A549 (cell line): ENCODE measurements at regions not wholly inside any gene's neighbourhood (a gene's known extent, or its start where the extent isn't known, plus 50 kb on each side); places are given as distances from the start of the nearest gene placed in this dataset.

ENCODE experiments used
- ATAC-seq, 2 experiments: fragments of 200-7000 bp in 1 of 2; fragments of >200 bp in 1 of 2; cut with Nextera tagmentation in 1 of 2; cut with Tn5 transposase in 1 of 2; 3 replicates each; pipeline versions ENCODE4 v1.8.0 to v1.9.1; 2018 to 2020; ENCODE audit warnings: mild to moderate bottlenecking in 1 of 2, moderate library complexity in 1 of 2
- CTCF ChIA-PET: fragments of 300-600 bp; sonication (Branson Sonifier 250); formaldehyde crosslinking; extraction: SDS; loops from one replicate; lab custom pipeline; 2021; ENCODE audit warnings: antibody characterized with exemption, inconsistent platforms; lab: Yijun Ruan, JAX
- POLR2A ChIA-PET: fragments of 350-600 bp; formaldehyde crosslinking; extraction: SDS; loops from one replicate; lab custom pipeline; 2021; ENCODE audit warnings: antibody characterized with exemption, inconsistent platforms; lab: Yijun Ruan, JAX
- DNase-seq, 2 experiments: peaks; one replicate each; pipeline versions ENCODE4 v3.0.0 to v3.0.0-alpha.2; 2011 to 2016; ENCODE audit warnings: low read depth in 1 of 2, low spot score in 1 of 2
- FAIRE-seq: peaks from 2 replicates; lab custom pipeline; 2011; peaks lifted over from hg19 to GRCh38; lab: Jason Lieb, UNC
- H3K27ac ChIP-seq, 2 experiments: fragments of >200 bp; sonication (Bioruptor Twin); formaldehyde crosslinking; 3 replicates each; pipeline ENCODE4 v1.5.1; 2016 to 2017
- H3K4me1 ChIP-seq: fragments of >200 bp; sonication (Bioruptor Twin); formaldehyde crosslinking; 3 replicates; pipeline ENCODE4 v1.6.1; 2016
- H3K4me2 ChIP-seq: fragments of >200 bp; sonication (Bioruptor Twin); formaldehyde crosslinking; 3 replicates; pipeline ENCODE4 v1.6.1; 2016
- H3K4me3 ChIP-seq: fragments of >200 bp; sonication (Bioruptor Twin); formaldehyde crosslinking; 3 replicates; pipeline ENCODE4 v1.5.1; 2016
- H3K9me3 ChIP-seq: fragments of >200 bp; sonication (Bioruptor Twin); formaldehyde crosslinking; 3 replicates; pipeline ENCODE4 v1.6.1; 2016
- BHLHE40 ChIP-seq: IDR thresholded peaks from 2 replicates; pipeline ENCODE4 v1.6.1; 2012; ENCODE audit warnings: low read depth, low read length, inconsistent platforms
- CBX2 ChIP-seq: fragments of 200-600 bp; sonication (generic); IDR thresholded peaks from 2 replicates; pipeline ENCODE4 v1.6.1; 2016; ENCODE audit warnings: low read depth, mild to moderate bottlenecking, borderline replicate concordance
- CBX8 ChIP-seq: fragments of 200-600 bp; sonication (generic); IDR thresholded peaks from 2 replicates; pipeline ENCODE4 v1.6.1; 2016
- CEBPB ChIP-seq, 2 experiments: fragments of >200 bp in 1 of 2; sonication (Bioruptor Twin) in 1 of 2; formaldehyde crosslinking in 1 of 2; IDR thresholded peaks; 2 replicates each; pipeline ENCODE4 v1.6.1; 2012 to 2016
- CHD2 ChIP-seq: fragments of 150-350 bp; IDR thresholded peaks from 2 replicates; pipeline ENCODE4 v1.6.1; 2014; ENCODE audit warnings: low read length; ENCODE audit not compliant: partially characterized antibody
- EHMT2 ChIP-seq: fragments of 200-600 bp; sonication (generic); IDR thresholded peaks from 2 replicates; pipeline ENCODE4 v1.6.1; 2016; ENCODE audit warnings: antibody characterized with exemption, low read depth, mild to moderate bottlenecking, moderate library complexity
- HDAC2 ChIP-seq: fragments of 200-600 bp; sonication (generic); IDR thresholded peaks from 2 replicates; pipeline ENCODE4 v1.6.1; 2016
- HEYL ChIP-seq: fragments of 250-450 bp; sonication (Bioruptor Pico); IDR thresholded peaks from 2 replicates; pipeline ENCODE4 v1.8.0; 2021; ENCODE audit warnings: mild to moderate bottlenecking, moderate library complexity
- HOXA7 ChIP-seq: fragments of 250-450 bp; sonication (Bioruptor Pico); IDR thresholded peaks from 2 replicates; pipeline ENCODE4 v1.5.0; 2020; ENCODE audit warnings: mild to moderate bottlenecking, moderate library complexity
- HOXB13 ChIP-seq: fragments of 250-450 bp; sonication (Bioruptor Pico); IDR thresholded peaks from 2 replicates; pipeline ENCODE4 v1.5.0; 2020; ENCODE audit warnings: low read depth, mild to moderate bottlenecking, moderate library complexity
- HOXB5 ChIP-seq: fragments of 250-450 bp; sonication (Bioruptor Pico); IDR thresholded peaks from 2 replicates; pipeline ENCODE4 v1.5.0; 2020; ENCODE audit warnings: mild to moderate bottlenecking, moderate library complexity
- KDM1A ChIP-seq: fragments of 200-600 bp; sonication (generic); IDR thresholded peaks from 2 replicates; pipeline ENCODE4 v1.6.1; 2016; ENCODE audit warnings: low read depth, mild to moderate bottlenecking
- NPAS2 ChIP-seq: fragments of 250-450 bp; sonication (Bioruptor Pico); IDR thresholded peaks from 2 replicates; pipeline ENCODE4 v1.8.0; 2022; ENCODE audit warnings: mild to moderate bottlenecking, moderate library complexity, borderline replicate concordance
- POLR2A ChIP-seq: IDR thresholded peaks from 2 replicates; pipeline ENCODE4 v1.6.1; 2012; ENCODE audit warnings: mild to moderate bottlenecking, low read length
- RAD21 ChIP-seq, 2 experiments: fragments of >200 bp in 1 of 2; sonication (Bioruptor Twin) in 1 of 2; formaldehyde crosslinking in 1 of 2; IDR thresholded peaks in 1 of 2; conservative IDR thresholded peaks in 1 of 2; 2 replicates in 1 of 2; 3 replicates in 1 of 2; pipeline ENCODE4 v1.6.1; 2012 to 2018; ENCODE audit warnings: inconsistent platforms in 1 of 2
- RNF2 ChIP-seq: fragments of 200-600 bp; sonication (generic); IDR thresholded peaks from 2 replicates; pipeline ENCODE4 v1.6.1; 2016; ENCODE audit warnings: low read depth, mild to moderate bottlenecking, antibody characterized with exemption, moderate library complexity, borderline replicate concordance
- SMC3 ChIP-seq: fragments of >200 bp; sonication (Bioruptor Twin); formaldehyde crosslinking; IDR thresholded peaks from 3 replicates; pipeline ENCODE4 v1.6.1; 2018; ENCODE audit warnings: inconsistent platforms
- ZC3H11A ChIP-seq: fragments of 450-650 bp; IDR thresholded peaks from 2 replicates; pipeline ENCODE4 v1.6.1; 2014; ENCODE audit warnings: antibody characterized with exemption, mild to moderate bottlenecking
- ZFP36 ChIP-seq: fragments of 450-650 bp; IDR thresholded peaks from 2 replicates; pipeline ENCODE4 v1.6.1; 2014; ENCODE audit warnings: borderline replicate concordance; ENCODE audit not compliant: partially characterized antibody
- WGBS: methylation state at CpG from one replicate; pipeline ENCODE4 v1.1.6; 2017; ENCODE audit errors: missing lambda C conversion rate; 5-methylcytosine and 5-hydroxymethylcytosine counted together
- TF ChIP-seq, protein P1 (sequence below): fragments of >200 bp; sonication (Bioruptor Twin); formaldehyde crosslinking; IDR thresholded peaks from 3 replicates; pipeline ENCODE4 v1.5.1; 2016
- TF ChIP-seq, protein P2 (sequence below): fragments of >200 bp; sonication (Bioruptor Twin); formaldehyde crosslinking; IDR thresholded peaks from 3 replicates; pipeline ENCODE4 v1.6.1; 2016
- TF ChIP-seq, protein P3 (sequence below): IDR thresholded peaks from 2 replicates; pipeline ENCODE4 v1.6.1; 2012; ENCODE audit warnings: low read depth, borderline replicate concordance
- TF ChIP-seq, protein P4 (sequence below): fragments of 150-350 bp; IDR thresholded peaks from 2 replicates; pipeline ENCODE4 v1.6.1; 2014; ENCODE audit warnings: low read depth, mild to moderate bottlenecking, low read length
- TF ChIP-seq, protein P5 (sequence below): fragments of >200 bp; sonication (Bioruptor Twin); formaldehyde crosslinking; IDR thresholded peaks from 2 replicates; pipeline ENCODE4 v1.6.1; 2016

DNA sequence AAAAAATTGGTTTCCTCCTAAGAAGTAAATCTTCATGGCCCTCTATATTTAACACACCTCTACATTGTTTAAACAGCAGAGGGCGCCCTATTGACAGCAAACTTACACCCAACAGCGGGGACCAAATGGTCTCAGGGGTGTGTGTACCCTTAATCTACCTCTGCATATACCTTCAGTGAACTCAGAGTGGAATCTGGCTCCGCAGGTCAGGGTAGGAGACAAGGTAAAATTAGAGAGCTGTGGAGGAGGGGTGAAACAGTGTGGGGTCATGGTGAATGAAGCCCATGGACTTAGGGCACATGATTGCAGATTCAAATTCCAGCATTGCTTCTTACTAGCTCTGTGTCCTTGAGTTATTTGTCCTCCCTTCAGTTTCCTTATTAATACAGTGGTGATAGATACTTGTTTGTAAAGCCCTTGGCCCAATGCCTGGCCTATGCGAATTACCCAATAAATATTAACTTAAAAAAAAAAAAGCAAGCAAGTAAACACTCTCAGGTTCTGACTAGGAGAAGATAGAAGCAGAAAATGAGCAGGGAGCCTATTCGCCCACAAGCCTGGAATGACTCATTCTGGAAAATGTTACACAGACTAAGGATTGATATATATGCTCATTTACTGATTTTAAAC lies 122.9 kb downstream of the CAVIN4 start:
- FAIRE-seq (no peak), ATAC-seq (peak; percentile 72 to 82; a peak in 3 of 6 replicates), DNase-seq (peak; percentile 20 to 38)
- TF ChIP-seq RNF2 (no peak), SMC3 (peak; percentile 43; the same call in 1 of the 3 replicates), RAD21 (conservative IDR thresholded peaks at IDR 0.05 in 1 of 2, IDR thresholded peaks at IDR 0.05 in 1 of 2) (peak; percentile 44 to 56)
- TF ChIP-seq, protein P1, sequence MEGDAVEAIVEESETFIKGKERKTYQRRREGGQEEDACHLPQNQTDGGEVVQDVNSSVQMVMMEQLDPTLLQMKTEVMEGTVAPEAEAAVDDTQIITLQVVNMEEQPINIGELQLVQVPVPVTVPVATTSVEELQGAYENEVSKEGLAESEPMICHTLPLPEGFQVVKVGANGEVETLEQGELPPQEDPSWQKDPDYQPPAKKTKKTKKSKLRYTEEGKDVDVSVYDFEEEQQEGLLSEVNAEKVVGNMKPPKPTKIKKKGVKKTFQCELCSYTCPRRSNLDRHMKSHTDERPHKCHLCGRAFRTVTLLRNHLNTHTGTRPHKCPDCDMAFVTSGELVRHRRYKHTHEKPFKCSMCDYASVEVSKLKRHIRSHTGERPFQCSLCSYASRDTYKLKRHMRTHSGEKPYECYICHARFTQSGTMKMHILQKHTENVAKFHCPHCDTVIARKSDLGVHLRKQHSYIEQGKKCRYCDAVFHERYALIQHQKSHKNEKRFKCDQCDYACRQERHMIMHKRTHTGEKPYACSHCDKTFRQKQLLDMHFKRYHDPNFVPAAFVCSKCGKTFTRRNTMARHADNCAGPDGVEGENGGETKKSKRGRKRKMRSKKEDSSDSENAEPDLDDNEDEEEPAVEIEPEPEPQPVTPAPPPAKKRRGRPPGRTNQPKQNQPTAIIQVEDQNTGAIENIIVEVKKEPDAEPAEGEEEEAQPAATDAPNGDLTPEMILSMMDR = peak; percentile 62
- no peak overlapping the region for H3K4me3 ChIP-seq
- 9% methylated on average over 5 of the region's 5 CpGs for WGBS
- CTCF ChIA-PET = interaction anchor here (0.6 to 2.3 kb wide), 8 partner anchors 16 to 849 kb away, joined by 3 to 7 read pairs (median 3); no protein-coding TSS in a partner anchor
- POLR2A ChIA-PET = no interaction called here
- H3K4me1 ChIP-seq = no peaks in the 10 kb centered on the region
- no peak overlapping the region for H3K27ac ChIP-seq
- H3K4me2 ChIP-seq = no peak overlapping the region
- H3K9me3 ChIP-seq = no peaks in the 10 kb centered on the region

DNA sequence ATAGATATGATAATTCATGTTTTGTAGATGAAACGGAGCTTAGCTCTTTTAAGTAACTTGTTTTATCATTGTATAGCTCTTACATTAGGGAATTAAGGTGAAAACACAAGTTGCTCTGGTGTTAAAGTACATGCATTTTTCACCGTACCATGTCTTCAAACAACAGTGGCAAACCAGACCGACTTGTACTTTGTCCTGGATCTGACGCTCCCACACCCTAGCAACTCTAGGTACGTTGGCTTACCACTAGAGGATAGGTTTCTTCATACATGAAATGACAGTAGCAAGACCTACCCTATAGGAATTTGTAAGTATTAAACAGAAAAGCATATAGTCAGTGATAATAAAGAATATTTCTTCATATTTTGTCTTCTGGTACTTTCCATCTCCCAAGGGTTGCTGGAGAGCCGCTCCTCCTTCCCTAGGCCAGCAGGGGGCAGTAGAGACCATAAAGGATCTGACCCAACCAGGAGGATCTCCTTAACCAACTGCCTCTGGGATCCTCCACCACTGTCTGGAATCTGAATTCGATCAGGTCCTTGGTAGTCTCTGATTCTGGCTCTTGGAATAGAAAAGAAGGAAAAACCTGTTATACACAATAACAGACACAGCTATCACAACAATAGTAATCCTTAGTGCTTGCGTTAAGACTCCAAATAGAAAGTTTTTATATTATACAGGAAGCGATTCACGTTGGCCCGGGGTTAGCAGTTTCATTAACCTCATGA lies 136.7 kb downstream of the CAVIN4 start:
- Histone ChIP-seq H3K4me2 (no peak overlapping the region), H3K9me3 (no peaks in the 10 kb centered on the region; the same call in 2 of the 3 replicates), H3K27ac (no peak overlapping the region), H3K4me1 (no peaks in the 10 kb centered on the region), H3K4me3 (no peak overlapping the region)
- CTCF ChIA-PET = interaction anchor here (0.6 to 3.0 kb wide), 22 partner anchors 10 to 855 kb away, joined by 3 to 11 read pairs (median 3); no protein-coding TSS in a partner anchor
- FAIRE-seq (peak; percentile 23), DNase-seq (peak; percentile 56 to 66), ATAC-seq (peak; percentile 90 to 94)
- WGBS = 53% methylated on average over 11 of the region's 11 CpGs
- POLR2A ChIA-PET = no interaction called here
- TF ChIP-seq, protein P1 = peak; percentile 72
- TF ChIP-seq SMC3 = peak; percentile 64
- peak; percentile 64 to 75 for TF ChIP-seq RAD21 (conservative IDR thresholded peaks at IDR 0.05 in 1 of 2, IDR thresholded peaks at IDR 0.05 in 1 of 2)
- TF ChIP-seq HOXB5 = no peak
- peak; percentile 14 for TF ChIP-seq ZFP36
- no peak for TF ChIP-seq HEYL (CRISPR knock-in tag)
- TF ChIP-seq POLR2A = no peak
- no peak for TF ChIP-seq CHD2
- no peak for TF ChIP-seq EHMT2
- no peak for TF ChIP-seq CBX8

DNA sequence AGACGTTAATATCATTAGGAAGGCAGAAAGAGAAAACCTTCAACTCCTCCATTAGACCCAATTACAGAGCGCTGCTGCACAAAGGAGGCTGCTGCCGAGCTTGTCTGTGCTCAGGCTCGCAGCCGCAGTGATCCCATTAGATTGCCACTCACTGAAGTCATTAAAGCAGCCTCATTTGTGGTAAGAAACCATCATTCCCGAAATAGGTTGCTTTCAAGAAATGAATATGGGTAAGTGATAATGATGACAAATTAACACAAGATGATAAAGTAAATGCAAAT lies 137.2 kb downstream of the CAVIN4 start:
- ATAC-seq (no peak), DNase-seq (no peak), FAIRE-seq (no peak)
- H3K4me2 ChIP-seq = no peak overlapping the region
- H3K4me1 ChIP-seq = no peaks in the 10 kb centered on the region
- no peaks in the 10 kb centered on the region; the same call in 2 of the 3 replicates for H3K9me3 ChIP-seq
- POLR2A ChIA-PET = no interaction called here
- WGBS = 45% methylated on average over 6 of the region's 6 CpGs
- no peak overlapping the region for H3K27ac ChIP-seq
- CTCF ChIA-PET = interaction anchor here (0.8 to 2.6 kb wide), 13 partner anchors 10 to 810 kb away, joined by 3 to 10 read pairs (median 3); no protein-coding TSS in a partner anchor
- H3K4me3 ChIP-seq = no peak overlapping the region
- TF ChIP-seq HDAC2 (no peak), KDM1A (no peak), CBX2 (no peak), HOXB5 (no peak), RAD21 (conservative IDR thresholded peaks at IDR 0.05 in 1 of 2, IDR thresholded peaks at IDR 0.05 in 1 of 2) (no peak), CEBPB (IDR thresholded peaks at IDR 0.05) (no peak), ZFP36 (no peak), HOXB13 (CRISPR knock-in tag) (no peak), BHLHE40 (no peak), HOXA7 (CRISPR knock-in tag) (no peak), SMC3 (no peak), ZC3H11A (no peak), NPAS2 (CRISPR knock-in tag) (no peak), CHD2 (no peak)
- TF ChIP-seq, protein P2, sequence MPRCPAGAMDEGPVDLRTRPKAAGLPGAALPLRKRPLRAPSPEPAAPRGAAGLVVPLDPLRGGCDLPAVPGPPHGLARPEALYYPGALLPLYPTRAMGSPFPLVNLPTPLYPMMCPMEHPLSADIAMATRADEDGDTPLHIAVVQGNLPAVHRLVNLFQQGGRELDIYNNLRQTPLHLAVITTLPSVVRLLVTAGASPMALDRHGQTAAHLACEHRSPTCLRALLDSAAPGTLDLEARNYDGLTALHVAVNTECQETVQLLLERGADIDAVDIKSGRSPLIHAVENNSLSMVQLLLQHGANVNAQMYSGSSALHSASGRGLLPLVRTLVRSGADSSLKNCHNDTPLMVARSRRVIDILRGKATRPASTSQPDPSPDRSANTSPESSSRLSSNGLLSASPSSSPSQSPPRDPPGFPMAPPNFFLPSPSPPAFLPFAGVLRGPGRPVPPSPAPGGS = no peak
- TF ChIP-seq, protein P3, sequence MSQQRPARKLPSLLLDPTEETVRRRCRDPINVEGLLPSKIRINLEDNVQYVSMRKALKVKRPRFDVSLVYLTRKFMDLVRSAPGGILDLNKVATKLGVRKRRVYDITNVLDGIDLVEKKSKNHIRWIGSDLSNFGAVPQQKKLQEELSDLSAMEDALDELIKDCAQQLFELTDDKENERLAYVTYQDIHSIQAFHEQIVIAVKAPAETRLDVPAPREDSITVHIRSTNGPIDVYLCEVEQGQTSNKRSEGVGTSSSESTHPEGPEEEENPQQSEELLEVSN = no peak
- TF ChIP-seq, protein P4, sequence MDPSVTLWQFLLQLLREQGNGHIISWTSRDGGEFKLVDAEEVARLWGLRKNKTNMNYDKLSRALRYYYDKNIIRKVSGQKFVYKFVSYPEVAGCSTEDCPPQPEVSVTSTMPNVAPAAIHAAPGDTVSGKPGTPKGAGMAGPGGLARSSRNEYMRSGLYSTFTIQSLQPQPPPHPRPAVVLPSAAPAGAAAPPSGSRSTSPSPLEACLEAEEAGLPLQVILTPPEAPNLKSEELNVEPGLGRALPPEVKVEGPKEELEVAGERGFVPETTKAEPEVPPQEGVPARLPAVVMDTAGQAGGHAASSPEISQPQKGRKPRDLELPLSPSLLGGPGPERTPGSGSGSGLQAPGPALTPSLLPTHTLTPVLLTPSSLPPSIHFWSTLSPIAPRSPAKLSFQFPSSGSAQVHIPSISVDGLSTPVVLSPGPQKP = no peak
- TF ChIP-seq, protein P5, sequence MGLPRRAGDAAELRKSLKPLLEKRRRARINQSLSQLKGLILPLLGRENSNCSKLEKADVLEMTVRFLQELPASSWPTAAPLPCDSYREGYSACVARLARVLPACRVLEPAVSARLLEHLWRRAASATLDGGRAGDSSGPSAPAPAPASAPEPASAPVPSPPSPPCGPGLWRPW = no peak
